T-helper 1 cell treated with Interleukin-12 subunit alpha and Interleukin-12 subunit beta and Interleukin-4 antibody, amounts not matched to agents 30 μg/mL and 1 μg/mL, for 36 hours (primary cell): ENCODE measurements at regions not wholly inside any gene's neighbourhood (a gene's known extent, or its start where the extent isn't known, plus 50 kb on each side); places are given as distances from the start of the nearest gene placed in this dataset.

ENCODE experiments used
- H3K27ac Mint-ChIP-seq: one replicate; pipeline ENCODE4 v1.8.0; 2021; ENCODE audit warnings: mild to moderate bottlenecking, mixed read lengths
- H3K27me3 Mint-ChIP-seq: one replicate; pipeline ENCODE4 v1.8.0; 2021; ENCODE audit warnings: low read depth, mixed read lengths
- H3K36me3 Mint-ChIP-seq: one replicate; pipeline ENCODE4 v1.8.0; 2021; ENCODE audit warnings: low read depth, mixed read lengths
- H3K4me1 Mint-ChIP-seq: one replicate; pipeline ENCODE4 v1.8.0; 2021; ENCODE audit warnings: low read depth, mixed read lengths
- H3K4me3 Mint-ChIP-seq: one replicate; pipeline ENCODE4 v1.8.0; 2021; ENCODE audit warnings: mild to moderate bottlenecking, moderate library complexity, mixed read lengths
- H3K9me3 Mint-ChIP-seq: one replicate; pipeline ENCODE4 v1.8.0; 2021; ENCODE audit warnings: mixed read lengths

DNA sequence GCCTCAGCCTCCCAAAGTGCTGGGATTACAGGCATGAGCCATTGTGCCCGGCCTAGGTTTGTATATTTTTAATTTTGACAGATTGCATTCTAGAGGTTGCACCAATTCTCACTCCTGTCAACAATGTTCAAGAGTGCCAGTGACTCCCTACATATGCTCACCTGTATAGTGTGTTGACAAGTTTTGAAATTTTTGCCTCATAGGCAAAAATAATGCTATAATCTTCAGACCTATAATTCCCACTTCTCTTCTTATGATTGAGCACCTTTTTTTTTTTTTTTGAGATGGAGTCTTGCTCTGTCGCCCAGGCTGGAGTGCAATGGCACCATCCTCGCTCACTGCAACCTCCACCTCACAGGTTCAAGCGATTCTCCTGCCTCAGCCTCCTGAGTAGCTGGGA, 139.7 kb downstream of the EVX1 start:
- H3K4me3 Mint-ChIP-seq = no peak overlapping the region
- H3K4me1 Mint-ChIP-seq = no peaks in the 10 kb centered on the region
- no peaks in the 10 kb centered on the region for H3K36me3 Mint-ChIP-seq
- peaks cover 9% of the 10 kb centered on the region for H3K27me3 Mint-ChIP-seq
- H3K27ac Mint-ChIP-seq = no peak overlapping the region
- no peaks in the 10 kb centered on the region for H3K9me3 Mint-ChIP-seq

DNA sequence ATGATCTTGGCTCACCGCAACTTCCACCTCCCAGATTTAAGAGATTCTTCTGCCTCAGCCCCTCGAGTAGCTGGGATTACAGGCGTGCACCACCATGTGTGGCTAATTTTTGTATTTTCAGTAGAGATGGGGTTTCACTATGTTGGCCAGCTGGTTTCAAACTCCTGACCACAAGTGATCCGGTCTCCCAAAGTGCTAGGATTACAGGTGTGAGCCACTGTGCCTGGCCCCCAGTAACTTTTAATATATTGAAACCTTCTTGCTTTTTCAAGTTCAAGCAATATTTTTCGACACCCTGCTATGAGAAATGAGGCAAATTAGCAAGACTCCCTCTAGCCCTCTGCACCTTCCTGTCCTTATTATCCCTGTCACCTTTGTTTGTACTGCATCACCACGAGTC, 144.0 kb downstream of the EVX1 start:
- H3K9me3 Mint-ChIP-seq = no peaks in the 10 kb centered on the region
- no peaks in the 10 kb centered on the region for H3K4me1 Mint-ChIP-seq
- H3K27me3 Mint-ChIP-seq = peaks cover 18% of the 10 kb centered on the region
- no peak overlapping the region for H3K27ac Mint-ChIP-seq
- no peak overlapping the region for H3K4me3 Mint-ChIP-seq
- H3K36me3 Mint-ChIP-seq = no peaks in the 10 kb centered on the region

DNA sequence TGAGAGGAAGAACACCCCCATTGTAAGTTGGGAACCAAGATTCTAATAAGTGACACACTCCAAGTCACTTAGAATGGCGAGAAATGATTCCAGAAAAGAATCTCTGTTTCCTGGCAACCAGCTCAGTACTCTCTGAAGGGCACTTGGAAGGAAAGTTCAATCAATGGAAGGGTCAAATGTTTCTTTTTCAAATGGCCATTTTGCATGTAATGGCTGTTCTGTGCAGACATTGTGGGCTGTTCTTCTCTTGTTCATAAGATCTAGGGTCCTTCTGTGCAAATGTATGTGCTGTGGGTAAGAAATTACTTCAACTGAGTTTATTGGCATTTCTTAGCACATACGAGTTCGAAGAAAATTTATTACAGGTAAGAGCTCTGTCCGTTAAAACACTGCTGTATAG, 145.3 kb downstream of the EVX1 start:
- no peaks in the 10 kb centered on the region for H3K4me1 Mint-ChIP-seq

DNA sequence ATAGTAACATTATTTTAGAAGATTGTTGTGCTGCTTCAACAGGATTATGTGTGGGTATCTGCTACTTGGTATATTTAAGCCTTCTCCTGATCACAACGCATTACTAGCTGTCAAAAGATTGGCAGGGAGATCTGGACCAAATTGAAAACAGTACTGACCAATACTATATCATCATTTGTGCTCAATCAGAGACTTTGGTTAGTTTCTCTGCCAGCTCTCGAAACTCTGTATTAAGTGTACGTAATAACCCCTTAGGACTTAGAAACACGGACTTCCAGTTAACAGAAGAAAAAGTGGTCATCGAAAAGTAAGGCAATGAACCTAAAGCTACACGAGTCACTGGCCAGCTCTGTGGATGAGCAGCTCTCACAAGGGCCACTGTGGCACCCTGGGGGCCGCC, 146.0 kb downstream of the EVX1 start:
- Mint-ChIP-seq H3K27ac (no peak overlapping the region), H3K4me1 (no peaks in the 10 kb centered on the region), H3K27me3 (peaks cover 21% of the 10 kb centered on the region), H3K9me3 (no peaks in the 10 kb centered on the region), H3K4me3 (no peak overlapping the region), H3K36me3 (no peaks in the 10 kb centered on the region)

More for the DNA sequence above, 145.3 kb downstream of the EVX1 start:
- Mint-ChIP-seq H3K4me3 (no peak overlapping the region), H3K27ac (no peak overlapping the region), H3K36me3 (no peaks in the 10 kb centered on the region), H3K27me3 (peaks cover 18% of the 10 kb centered on the region), H3K9me3 (no peaks in the 10 kb centered on the region)

DNA sequence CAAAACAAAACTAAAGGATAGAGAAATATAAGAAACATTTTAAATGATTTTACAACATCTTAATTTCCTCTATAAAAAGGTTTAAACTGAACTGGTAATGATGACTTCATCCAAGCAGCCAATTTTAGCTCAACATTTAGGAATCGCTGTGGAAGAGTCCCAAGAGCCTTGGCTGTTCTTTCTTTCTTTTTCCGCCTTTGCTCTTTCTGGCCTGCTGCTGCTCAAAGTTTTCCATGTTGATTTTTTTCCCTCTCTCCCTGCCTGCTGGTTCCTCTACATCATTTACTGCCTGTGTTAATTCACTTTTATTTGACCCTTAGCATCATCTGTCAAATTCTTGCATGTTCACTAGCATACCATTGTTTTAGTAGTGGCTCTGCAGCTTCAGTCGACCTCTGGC, 146.9 kb downstream of the EVX1 start:
- Mint-ChIP-seq H3K27me3 (peaks cover 21% of the 10 kb centered on the region), H3K4me3 (no peak overlapping the region), H3K36me3 (no peaks in the 10 kb centered on the region), H3K4me1 (no peaks in the 10 kb centered on the region), H3K27ac (no peak overlapping the region), H3K9me3 (no peaks in the 10 kb centered on the region)

DNA sequence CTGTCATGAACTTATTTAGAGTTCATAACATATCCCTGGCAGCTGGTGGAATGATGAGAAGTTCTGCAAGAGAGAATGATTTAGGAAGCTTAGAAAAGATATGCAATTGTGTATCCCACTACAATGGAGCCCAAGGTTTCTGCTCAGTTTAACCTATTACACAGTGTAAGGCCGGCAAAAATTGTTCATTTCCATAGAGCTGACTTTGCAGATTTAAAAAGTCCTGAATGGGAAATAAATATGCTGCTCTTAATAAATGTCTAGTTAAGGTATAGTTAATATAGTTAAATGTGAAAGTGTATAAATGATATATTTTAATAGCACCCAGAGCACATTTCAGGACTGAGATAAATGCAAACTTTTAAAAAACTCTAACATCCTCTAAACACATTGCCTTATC, 149.9 kb downstream of the EVX1 start:
- Mint-ChIP-seq H3K27ac (no peak overlapping the region), H3K27me3 (peaks cover 20% of the 10 kb centered on the region)

DNA sequence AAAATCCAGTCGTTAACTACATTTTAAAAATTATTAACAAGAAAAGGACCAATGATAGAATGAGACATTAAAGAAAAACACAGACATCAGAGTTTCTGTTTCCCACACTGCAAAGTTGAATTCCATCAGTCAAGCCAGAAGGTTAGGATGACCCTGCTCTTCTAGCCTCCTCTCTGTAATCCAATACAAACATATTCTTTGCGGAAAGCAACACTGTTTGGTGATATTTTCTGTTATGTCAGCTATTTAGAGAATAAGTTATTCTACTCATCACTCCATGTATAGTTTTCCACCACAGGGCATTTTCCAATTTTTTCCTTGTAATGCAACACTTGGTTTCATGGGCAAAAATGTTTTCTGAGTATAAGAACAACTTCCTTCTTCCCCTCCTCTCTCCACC, 152.3 kb downstream of the EVX1 start:
- Mint-ChIP-seq H3K9me3 (no peaks in the 10 kb centered on the region), H3K36me3 (no peaks in the 10 kb centered on the region), H3K27ac (no peak overlapping the region), H3K27me3 (peaks cover 20% of the 10 kb centered on the region), H3K4me3 (no peak overlapping the region), H3K4me1 (no peaks in the 10 kb centered on the region)

More for the DNA sequence above, 149.9 kb downstream of the EVX1 start:
- Mint-ChIP-seq H3K4me3 (no peak overlapping the region), H3K9me3 (no peaks in the 10 kb centered on the region), H3K36me3 (no peaks in the 10 kb centered on the region), H3K4me1 (no peaks in the 10 kb centered on the region)

DNA sequence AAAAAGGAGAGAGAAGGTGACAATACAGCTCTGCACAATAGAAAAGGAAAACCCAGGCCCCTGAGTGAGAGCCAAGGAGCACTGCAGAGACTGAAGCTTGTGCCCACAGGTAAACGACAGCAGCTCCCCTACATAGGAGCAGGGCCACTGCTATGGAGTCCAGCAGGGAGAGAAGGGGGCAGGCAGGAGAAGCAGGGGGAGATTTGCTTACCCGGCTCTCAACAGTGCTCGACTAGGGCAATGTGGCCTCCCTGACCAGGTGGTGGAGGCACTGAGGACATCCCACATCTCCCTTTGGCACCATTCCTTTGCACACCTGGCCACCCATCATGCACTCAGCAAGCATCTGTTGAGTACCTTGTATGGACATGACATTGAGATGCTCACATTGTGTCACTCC, 153.0 kb downstream of the EVX1 start:
- Mint-ChIP-seq H3K27me3 (peaks cover 20% of the 10 kb centered on the region), H3K9me3 (no peaks in the 10 kb centered on the region), H3K36me3 (no peaks in the 10 kb centered on the region), H3K27ac (no peak overlapping the region), H3K4me1 (no peaks in the 10 kb centered on the region), H3K4me3 (no peak overlapping the region)

DNA sequence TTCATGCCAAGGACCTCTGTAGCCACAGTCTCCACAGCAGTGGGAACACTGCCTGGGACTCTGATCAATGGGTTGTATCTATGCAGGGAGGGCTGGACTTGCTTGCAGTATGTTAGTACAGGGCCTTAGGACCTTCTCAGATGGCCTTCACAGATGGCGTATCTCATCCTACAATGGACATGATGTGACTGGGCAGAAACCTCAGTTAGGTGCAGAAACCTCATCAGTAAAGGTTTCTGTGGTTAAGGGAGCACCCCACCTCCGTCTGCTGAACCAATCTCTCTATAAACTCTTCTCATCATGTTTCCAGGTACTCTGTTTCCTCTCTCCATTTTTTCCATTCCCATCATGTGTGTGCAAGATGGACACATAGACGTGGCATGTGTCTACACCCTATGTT, 154.9 kb downstream of the EVX1 start:
- peaks cover 12% of the 10 kb centered on the region for H3K27me3 Mint-ChIP-seq
- no peak overlapping the region for H3K4me3 Mint-ChIP-seq
- H3K36me3 Mint-ChIP-seq = no peaks in the 10 kb centered on the region
- H3K9me3 Mint-ChIP-seq = peaks cover 8% of the 10 kb centered on the region
- peak overlapping the region; percentile 33 for H3K27ac Mint-ChIP-seq
- H3K4me1 Mint-ChIP-seq = no peaks in the 10 kb centered on the region

DNA sequence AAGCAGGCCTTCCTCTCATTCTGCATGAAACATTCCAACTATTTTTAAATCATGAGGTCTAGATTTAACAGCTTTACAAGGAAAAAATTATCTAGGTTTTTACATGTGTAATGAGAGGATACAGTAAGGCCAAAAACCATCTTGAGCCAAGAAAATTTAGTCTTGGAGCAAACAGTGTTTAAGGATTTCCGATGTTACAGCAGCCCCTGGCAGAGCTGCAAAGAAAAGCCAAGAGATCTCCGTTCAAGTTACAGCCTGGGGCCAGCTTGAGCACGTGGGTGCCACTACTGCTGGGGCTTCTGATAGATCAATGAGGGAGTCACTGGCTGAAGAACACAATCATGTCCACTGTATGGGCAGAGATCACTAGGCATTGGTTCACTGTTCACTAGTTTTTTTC, 156.2 kb downstream of the EVX1 start:
- Mint-ChIP-seq H3K4me1 (no peaks in the 10 kb centered on the region), H3K36me3 (no peaks in the 10 kb centered on the region), H3K4me3 (no peak overlapping the region), H3K27ac (no peak overlapping the region), H3K9me3 (peaks cover 8% of the 10 kb centered on the region), H3K27me3 (peaks cover 7% of the 10 kb centered on the region)

DNA sequence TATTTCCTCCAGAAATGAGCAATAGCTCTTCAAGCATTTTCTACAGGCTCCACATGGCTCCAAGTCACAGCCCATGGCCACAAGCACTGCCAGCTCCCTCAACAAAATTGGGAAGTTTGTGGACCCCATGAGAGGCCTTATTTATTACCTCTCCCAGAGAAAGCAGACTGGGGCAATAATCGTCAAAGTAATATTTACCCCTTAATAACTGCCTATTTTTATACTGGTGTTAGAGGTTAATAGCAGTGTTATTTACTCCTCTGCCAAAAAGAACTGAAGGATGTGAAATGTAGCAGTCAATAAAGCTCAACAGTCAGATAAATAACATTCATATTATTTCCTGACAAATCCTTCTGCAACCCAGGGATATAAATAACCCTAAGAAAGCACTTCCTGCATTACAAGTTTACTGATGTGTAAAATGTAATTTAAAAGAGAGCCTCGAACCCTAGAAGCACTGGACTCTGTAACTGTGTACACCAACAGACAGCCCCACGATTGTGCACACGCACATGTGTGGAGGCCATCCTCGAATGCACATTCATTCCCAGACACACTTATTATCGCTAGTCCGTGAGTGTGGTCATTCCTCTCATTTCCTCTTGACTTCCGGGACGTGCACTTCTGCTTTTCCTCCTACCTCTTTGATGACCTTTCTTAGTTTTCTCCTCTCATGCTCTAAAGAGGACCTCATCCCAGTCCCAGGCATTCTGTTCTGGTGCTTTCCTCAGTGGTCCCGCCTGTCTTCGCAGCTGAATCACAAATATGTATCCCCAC, 157.4 kb downstream of the EVX1 start:
- Mint-ChIP-seq H3K36me3 (no peaks in the 10 kb centered on the region), H3K4me1 (no peaks in the 10 kb centered on the region), H3K4me3 (no peak overlapping the region), H3K27me3 (peaks cover 3% of the 10 kb centered on the region), H3K9me3 (peaks cover 8% of the 10 kb centered on the region), H3K27ac (no peak overlapping the region)

DNA sequence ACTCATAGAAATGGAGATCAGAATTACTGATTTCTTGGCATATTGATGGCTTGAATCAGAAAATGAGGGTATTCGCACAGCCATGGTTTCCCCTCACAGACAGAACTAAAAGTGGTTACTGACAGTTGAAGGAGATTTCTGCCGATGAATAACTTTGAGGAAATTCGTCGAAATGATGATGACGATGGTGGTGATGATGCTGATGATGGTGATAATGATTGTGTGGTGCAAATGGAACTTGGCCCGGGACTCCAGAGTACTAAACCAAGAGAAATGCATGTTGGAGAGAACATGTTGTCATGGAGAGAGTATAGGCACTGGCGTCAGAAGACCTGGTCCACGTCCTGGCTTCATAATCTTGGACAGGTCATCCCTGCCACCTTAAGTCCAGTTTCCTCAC, 163.2 kb downstream of the EVX1 start:
- Mint-ChIP-seq H3K9me3 (peaks cover 8% of the 10 kb centered on the region), H3K4me1 (no peaks in the 10 kb centered on the region), H3K27ac (no peak overlapping the region), H3K4me3 (no peak overlapping the region), H3K27me3 (no peaks in the 10 kb centered on the region), H3K36me3 (no peaks in the 10 kb centered on the region)

DNA sequence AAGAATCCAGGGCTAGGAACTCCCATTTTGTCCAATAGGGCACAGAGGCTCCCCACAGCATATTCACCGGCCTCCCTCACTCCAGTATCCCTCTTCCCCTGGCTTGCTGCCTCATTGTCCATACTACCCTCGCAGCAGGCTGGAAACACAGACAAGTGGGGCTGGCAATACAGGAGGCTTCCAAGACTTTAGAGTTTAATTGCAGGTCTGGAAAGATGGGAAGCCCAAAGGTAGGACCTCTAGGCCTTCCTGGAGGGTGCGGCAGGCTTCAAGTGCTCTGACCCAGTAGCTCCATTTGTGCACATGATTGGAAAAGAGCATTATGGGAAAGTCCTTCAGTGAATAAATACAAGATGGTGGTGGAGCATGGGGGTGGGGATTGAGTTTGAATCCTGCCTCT, 166.7 kb downstream of the EVX1 start:
- Mint-ChIP-seq H3K36me3 (no peaks in the 10 kb centered on the region), H3K4me1 (no peaks in the 10 kb centered on the region), H3K27ac (no peak overlapping the region), H3K9me3 (no peaks in the 10 kb centered on the region), H3K4me3 (no peak overlapping the region), H3K27me3 (no peaks in the 10 kb centered on the region)

DNA sequence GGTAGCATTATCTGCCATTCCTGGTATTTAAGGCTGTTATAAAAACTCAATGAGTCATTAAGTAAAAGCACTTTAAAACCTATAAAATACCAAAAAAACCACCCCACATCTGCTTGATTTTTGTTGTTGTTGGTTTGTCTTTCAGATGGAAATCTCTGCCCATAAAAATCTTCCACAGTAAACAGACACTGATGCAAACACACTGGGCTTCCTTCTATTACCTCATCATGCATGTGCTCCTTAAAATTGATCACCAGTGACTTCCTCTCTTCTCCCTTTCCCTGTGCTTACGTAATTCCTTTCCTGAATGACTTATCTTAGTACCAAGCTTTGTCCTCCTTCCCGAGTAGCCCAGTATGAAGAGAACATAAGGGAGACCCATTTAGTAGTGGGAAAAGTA, 167.2 kb downstream of the EVX1 start:
- Mint-ChIP-seq H3K36me3 (no peaks in the 10 kb centered on the region), H3K4me1 (no peaks in the 10 kb centered on the region), H3K9me3 (no peaks in the 10 kb centered on the region), H3K27me3 (no peaks in the 10 kb centered on the region), H3K4me3 (no peak overlapping the region), H3K27ac (no peak overlapping the region)

DNA sequence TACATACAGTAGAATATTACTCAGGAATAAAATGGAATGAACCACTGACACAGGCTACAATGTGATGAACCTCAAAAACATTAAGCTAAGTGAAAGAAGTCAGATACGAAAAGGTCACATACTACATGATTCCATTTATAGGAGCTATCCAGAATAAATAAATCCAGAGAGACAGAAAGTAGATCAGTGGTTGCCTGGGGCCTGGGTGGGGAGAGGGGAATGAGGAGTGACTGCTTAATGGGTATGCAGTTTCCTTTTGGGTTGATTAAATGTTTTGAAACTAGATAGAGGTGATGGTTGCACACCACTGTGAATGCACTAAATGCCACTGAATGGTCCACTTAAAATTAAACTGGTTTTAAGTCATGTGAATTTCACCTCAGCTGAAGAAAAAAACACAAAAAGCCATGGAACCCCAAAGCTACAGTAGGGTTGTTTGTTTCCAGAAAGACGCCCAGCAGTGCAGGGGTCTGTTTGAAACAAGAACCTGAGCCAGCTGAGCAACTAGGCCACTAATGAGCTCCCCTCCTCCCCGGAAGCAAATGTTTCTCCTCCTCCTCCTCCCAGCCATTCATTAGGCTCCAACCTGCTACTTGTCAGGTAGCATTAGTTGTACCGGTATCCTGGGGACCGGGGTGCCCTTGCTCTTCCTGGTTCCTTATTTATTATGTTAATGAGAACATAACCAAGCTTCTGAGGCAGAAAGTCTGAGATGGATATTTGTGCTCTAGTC, 168.4 kb downstream of the EVX1 start:
- no peak overlapping the region for H3K27ac Mint-ChIP-seq

More for the DNA sequence above, 168.4 kb downstream of the EVX1 start:
- H3K36me3 Mint-ChIP-seq = no peaks in the 10 kb centered on the region
- H3K4me1 Mint-ChIP-seq = no peaks in the 10 kb centered on the region
- no peaks in the 10 kb centered on the region for H3K9me3 Mint-ChIP-seq
- no peak overlapping the region for H3K4me3 Mint-ChIP-seq
- H3K27me3 Mint-ChIP-seq = no peaks in the 10 kb centered on the region
